PFSK-1 (cell line): ENCODE measurements at regions not wholly inside any gene's neighbourhood (a gene's known extent, or its start where the extent isn't known, plus 50 kb on each side); places are given as distances from the start of the nearest gene placed in this dataset.

Experiments used
- FOXP2 ChIP-seq: optimal IDR thresholded peaks from 2 replicates; pipeline ENCODE3; 2011; ENCODE audit warnings: borderline replicate concordance, control low read depth, inconsistent platforms; ENCODE audit not compliant: insufficient read depth; ENCODE audit errors: extremely low read length, extremely low read depth
- POLR2AphosphoS5 ChIP-seq: IDR thresholded peaks from 2 replicates; pipeline ENCODE4 v1.6.1; 2012; ENCODE audit warnings: low read depth, mild to moderate bottlenecking, control low read depth, low read length, moderate library complexity
- SIN3A ChIP-seq: IDR thresholded peaks from 2 replicates; pipeline ENCODE4 v1.6.1; 2012; ENCODE audit warnings: mild to moderate bottlenecking, low read length, moderate library complexity, borderline replicate concordance; ENCODE audit not compliant: insufficient read depth
- TAF1 ChIP-seq: IDR thresholded peaks from 2 replicates; pipeline ENCODE4 v1.6.1; 2012; ENCODE audit warnings: low read length, control low read depth, borderline replicate concordance; ENCODE audit not compliant: insufficient read depth
- TF ChIP-seq, protein P1 (sequence below), 2 experiments: IDR thresholded peaks; 2 replicates each; pipeline versions ENCODE4 v1.6.1 to v1.8.0; 2011 to 2012; ENCODE audit warnings: low read depth in 2 of 2, low read length in 2 of 2, control low read depth in 1 of 2, inconsistent platforms in 1 of 2, mild to moderate bottlenecking in 1 of 2, moderate library complexity in 1 of 2; ENCODE audit not compliant: insufficient read depth in 1 of 2

DNA sequence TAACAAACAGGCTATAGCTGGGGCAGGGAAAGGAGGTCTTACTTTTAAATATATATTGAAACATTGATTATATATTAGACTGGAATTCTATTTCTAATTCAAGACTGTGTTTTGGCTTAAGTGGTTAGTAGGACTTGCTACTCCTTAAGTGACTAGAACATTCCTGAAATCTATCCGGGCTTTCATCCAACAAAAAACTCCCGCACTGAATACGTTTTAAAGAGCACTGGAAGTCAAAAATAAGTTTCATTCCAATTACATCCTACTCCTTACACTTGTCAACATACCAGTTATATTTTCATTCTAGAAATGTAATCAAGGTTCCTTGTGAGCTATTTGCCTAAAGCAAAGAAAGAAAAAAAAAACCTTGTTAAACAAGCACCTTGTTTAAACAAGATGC, 204.6 kb downstream of the SP3 start:
- TF ChIP-seq, protein P1, sequence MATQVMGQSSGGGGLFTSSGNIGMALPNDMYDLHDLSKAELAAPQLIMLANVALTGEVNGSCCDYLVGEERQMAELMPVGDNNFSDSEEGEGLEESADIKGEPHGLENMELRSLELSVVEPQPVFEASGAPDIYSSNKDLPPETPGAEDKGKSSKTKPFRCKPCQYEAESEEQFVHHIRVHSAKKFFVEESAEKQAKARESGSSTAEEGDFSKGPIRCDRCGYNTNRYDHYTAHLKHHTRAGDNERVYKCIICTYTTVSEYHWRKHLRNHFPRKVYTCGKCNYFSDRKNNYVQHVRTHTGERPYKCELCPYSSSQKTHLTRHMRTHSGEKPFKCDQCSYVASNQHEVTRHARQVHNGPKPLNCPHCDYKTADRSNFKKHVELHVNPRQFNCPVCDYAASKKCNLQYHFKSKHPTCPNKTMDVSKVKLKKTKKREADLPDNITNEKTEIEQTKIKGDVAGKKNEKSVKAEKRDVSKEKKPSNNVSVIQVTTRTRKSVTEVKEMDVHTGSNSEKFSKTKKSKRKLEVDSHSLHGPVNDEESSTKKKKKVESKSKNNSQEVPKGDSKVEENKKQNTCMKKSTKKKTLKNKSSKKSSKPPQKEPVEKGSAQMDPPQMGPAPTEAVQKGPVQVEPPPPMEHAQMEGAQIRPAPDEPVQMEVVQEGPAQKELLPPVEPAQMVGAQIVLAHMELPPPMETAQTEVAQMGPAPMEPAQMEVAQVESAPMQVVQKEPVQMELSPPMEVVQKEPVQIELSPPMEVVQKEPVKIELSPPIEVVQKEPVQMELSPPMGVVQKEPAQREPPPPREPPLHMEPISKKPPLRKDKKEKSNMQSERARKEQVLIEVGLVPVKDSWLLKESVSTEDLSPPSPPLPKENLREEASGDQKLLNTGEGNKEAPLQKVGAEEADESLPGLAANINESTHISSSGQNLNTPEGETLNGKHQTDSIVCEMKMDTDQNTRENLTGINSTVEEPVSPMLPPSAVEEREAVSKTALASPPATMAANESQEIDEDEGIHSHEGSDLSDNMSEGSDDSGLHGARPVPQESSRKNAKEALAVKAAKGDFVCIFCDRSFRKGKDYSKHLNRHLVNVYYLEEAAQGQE (IDR thresholded peaks at IDR 0.05; ENCODE audit: insufficient read depth in 1 of 2, low read depth in 2 of 2, low read length in 2 of 2): no peak
- TF ChIP-seq POLR2AphosphoS5: no peak
- TF ChIP-seq TAF1: no peak
- no peak for TF ChIP-seq FOXP2

GRCh38 chr2:173761603-173762119, 203.5 kb downstream of the SP3 start:
- TF ChIP-seq, protein P1 (IDR thresholded peaks at IDR 0.05; ENCODE audit: insufficient read depth in 1 of 2, low read depth in 2 of 2, low read length in 2 of 2): no peak
- TF ChIP-seq FOXP2: no peak
- no peak for TF ChIP-seq TAF1
- no peak for TF ChIP-seq SIN3A

- TF ChIP-seq SIN3A: no peak
Observed at GRCh38 chr2:173762221-173762620, 203.0 kb downstream of the SP3 start.

DNA sequence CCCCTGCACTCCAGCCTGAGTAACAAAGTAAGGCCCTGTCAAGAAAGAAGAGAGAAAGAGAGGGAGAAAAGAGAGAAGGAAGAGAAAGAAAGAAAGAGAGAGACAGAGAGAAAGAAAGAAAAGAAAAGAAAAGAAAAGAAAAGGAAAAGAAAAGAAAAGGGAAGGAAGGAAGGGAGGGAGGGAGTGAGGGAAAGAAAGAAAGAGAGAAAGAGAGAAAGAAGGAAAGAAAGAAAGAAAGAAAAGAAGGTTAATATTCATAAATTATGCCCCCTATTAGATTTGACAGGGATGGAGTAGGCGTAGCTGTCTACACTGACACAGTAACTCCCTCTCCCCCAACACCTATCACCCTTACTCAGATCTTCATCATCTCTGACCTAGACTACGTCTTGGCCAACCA, 202.3 kb downstream of the SP3 start:
- TF ChIP-seq FOXP2 (no peak), TAF1 (no peak), POLR2AphosphoS5 (no peak), SIN3A (no peak)
- TF ChIP-seq, protein P1 (IDR thresholded peaks at IDR 0.05; ENCODE audit: insufficient read depth in 1 of 2, low read depth in 2 of 2, low read length in 2 of 2): no peak

DNA sequence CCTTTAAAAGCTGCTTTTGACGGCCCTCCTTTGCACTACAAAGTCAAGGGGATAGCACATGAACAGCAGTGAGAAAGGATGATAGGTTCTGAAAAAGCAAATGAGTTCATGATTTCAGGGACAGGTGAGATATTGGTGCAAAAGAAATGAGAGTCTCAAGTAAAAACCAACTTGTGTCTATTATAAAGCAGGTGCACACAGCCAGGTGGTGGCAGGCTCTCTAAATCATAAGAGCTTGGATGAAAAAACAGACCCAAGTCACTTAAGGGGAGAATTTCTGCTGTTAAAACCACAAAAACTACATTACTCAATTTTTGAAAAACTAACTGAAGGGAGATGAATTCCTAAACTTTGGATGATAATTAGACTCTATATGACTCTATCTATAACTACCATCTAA, 201.5 kb downstream of the SP3 start:
- TF ChIP-seq, protein P1 (IDR thresholded peaks at IDR 0.05; ENCODE audit: insufficient read depth in 1 of 2, low read depth in 2 of 2, low read length in 2 of 2): no peak
- TF ChIP-seq TAF1: no peak
- no peak for TF ChIP-seq SIN3A
- TF ChIP-seq FOXP2: no peak
- no peak for TF ChIP-seq POLR2AphosphoS5
